ENCODE measurements at regions not wholly inside any gene's neighbourhood (a gene's known extent, or its start where the extent isn't known, plus 50 kb on each side); places are given as distances from the start of the nearest gene placed in this dataset.
"Not testable (repeated sequence)": the region's sequence is repeated elsewhere in the genome, so short reads cannot be mapped to it uniquely, and the experiment has no call there.

- no peak overlapping the region for H3K27ac ChIP-seq
- H3K4me3 ChIP-seq = no peak overlapping the region
- no peak for DNase-seq (ENCODE audit: low spot score)
- TF ChIP-seq CTCF (IDR thresholded peaks at IDR 0.05) = no peak
These were observed 942.2 kb downstream of the TRAM1L1 start for GRCh38 chr4:116143198-116143597.

DNA sequence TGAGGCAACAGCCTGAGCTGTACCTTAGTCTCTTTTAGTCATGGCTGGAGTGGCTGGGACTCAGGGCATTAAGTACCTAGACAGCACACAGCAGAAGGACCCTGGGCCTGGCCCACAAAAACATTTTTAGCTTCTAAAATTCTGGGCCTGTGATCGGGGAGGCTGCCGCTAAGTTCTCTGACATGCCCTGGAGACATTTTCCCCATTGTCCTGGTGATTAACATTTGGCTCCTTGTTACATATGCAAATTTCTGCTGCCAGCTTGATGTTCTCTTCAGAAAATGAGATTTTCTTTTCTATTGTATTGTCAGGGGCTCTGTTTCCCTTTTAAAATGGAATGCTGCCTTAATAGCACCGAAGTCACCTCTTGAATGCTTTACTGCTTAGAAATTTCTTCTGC is 952.4 kb downstream of the TRAM1L1 start:
- no peak overlapping the region for H3K4me3 ChIP-seq
- TF ChIP-seq CTCF (IDR thresholded peaks at IDR 0.05) = no peak
- no peak overlapping the region for H3K27ac ChIP-seq
- DNase-seq (ENCODE audit: low spot score) = no peak

GRCh38 chr4:116126794-116127193 is 958.6 kb downstream of the TRAM1L1 start:
- TF ChIP-seq CTCF (IDR thresholded peaks at IDR 0.05) = no peak
- no peak overlapping the region for H3K4me3 ChIP-seq
- H3K27ac ChIP-seq = no peak overlapping the region
- no peak for DNase-seq (ENCODE audit: low spot score)

- TF ChIP-seq CTCF (IDR thresholded peaks at IDR 0.05) = no peak
- H3K27ac ChIP-seq = no peak overlapping the region
- no peak overlapping the region for H3K4me3 ChIP-seq
- DNase-seq (ENCODE audit: low spot score) = no peak
These were observed 963.3 kb downstream of the TRAM1L1 start for GRCh38 chr4:116122124-116122523.

DNA sequence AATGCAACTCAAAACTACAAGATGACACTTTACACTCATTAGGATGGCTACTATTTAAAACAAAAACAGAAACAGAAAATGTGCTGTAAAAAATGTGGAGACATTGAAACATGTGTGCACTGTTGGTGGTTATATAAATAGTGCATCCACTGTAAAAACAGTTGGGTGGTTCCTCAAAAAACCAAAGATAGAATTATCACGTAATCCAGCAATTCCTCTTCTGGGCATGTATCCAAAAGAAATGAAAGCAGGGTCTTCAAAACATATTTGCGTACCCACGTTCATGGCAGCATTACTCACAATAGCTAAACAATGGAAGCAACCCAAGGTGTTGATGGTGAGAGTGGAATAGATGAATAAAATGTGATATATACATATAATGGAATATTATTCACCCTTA is 967.2 kb downstream of the TRAM1L1 start:
- DNase-seq (ENCODE audit: low spot score) = no peak
- no peak overlapping the region for H3K4me3 ChIP-seq
- TF ChIP-seq CTCF (IDR thresholded peaks at IDR 0.05) = no peak
- H3K27ac ChIP-seq = no peak overlapping the region

DNA sequence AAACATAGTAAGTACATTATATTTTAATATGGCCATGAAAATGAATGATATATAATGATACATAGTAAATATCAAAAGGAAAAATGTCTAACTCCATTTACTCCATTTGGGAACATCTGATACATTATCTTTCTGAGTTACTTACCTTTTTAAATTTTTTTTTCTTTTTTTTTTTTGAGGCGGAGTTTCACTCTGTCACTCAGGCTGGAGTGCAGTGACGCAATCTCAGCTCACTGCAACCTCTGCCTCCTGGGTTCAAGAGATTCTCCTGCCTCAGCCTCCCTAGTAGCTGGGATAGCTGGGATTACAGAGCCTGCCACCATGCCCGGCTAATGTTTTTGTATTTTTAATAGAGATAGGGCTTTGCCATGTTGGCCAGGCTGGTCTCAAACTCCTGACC is 972.5 kb downstream of the TRAM1L1 start:
- not testable (repeated sequence) for H3K4me3 ChIP-seq; H3K27ac ChIP-seq; DNase-seq (ENCODE audit: low spot score)

GRCh38 chr4:116110713-116111112 is 974.7 kb downstream of the TRAM1L1 start:
- DNase-seq (ENCODE audit: low spot score) = no peak
- Histone ChIP-seq H3K27ac (no peak overlapping the region), H3K4me3 (no peak overlapping the region)
- TF ChIP-seq CTCF (IDR thresholded peaks at IDR 0.05) = no peak

DNA sequence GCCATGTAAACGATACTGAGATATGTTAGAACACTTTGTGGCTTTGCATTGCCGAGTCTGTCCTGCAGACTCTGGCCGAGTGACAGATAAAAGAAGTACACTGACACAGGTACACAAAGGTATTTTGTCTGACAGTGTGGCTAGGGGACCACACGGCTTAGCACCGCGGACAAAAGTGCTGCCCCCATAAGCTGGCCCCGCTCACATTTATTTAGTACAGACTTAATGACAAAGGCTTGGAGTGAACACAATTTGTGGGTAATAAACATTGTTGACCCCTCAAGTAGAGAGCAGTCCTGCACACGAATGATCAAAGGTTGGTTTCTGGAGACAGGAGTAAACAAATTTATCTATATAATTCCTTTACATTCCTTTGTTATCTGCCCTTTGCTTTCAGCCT is 976.8 kb downstream of the TRAM1L1 start:
- no peak overlapping the region for H3K27ac ChIP-seq
- no peak for DNase-seq (ENCODE audit: low spot score)
- no peak for TF ChIP-seq CTCF (IDR thresholded peaks at IDR 0.05)
- no peak overlapping the region for H3K4me3 ChIP-seq
